ENCODE measurements at regions not wholly inside any gene's neighbourhood (a gene's known extent, or its start where the extent isn't known, plus 50 kb on each side); places are given as distances from the start of the nearest gene placed in this dataset.

DNA sequence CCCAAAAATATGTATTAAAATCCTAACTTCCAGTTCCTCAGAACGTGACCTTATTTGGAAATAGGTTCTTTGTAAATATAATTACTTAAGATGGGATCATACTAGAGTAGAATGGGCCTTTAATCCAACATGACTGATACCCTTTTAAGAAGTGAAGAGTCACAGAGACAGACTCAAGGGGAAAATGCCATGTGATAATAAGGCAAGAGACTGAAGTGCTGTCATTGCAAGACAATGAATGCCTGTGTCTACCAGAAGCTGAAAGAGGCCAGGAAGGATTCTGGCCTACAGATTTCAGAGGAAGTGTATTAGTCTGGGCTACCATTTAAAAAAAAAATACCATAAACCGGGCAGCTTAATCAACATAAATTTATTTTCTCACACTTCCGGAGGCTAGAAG is 85.9 kb upstream of the LRRC55 start:
- 82 to 91% methylated on average over 3 of the region's 3 CpGs for WGBS, 2 donors

DNA sequence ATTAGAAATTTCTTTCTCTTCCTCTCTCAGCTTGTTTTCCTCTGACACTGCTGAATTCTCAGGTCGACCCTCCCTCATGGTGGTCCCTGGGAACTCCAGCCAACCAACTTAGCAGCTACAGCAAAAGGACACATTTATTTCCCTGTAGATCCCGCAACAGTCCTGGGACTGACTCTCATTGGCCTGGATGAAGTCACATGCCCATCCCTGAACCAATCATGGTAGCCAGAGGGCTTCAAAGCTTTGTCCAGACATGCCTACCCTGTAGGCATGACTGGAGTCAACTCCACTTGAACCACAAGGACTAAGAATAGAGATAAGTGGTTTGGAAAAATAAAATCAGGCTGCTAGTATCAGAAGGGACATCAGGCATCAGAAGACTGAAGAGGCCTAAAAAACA is 84.6 kb upstream of the LRRC55 start:
- WGBS, 2 donors: 85 to 87% methylated on average over 2 of the region's 2 CpGs
- Histone ChIP-seq H3K27ac (no peak overlapping the region), H3K27me3 (no peaks in the 10 kb centered on the region), H3K4me1 (no peaks in the 10 kb centered on the region), H3K4me3 (no peak overlapping the region), H3K9me3 (no peaks in the 10 kb centered on the region), H3K36me3 (no peaks in the 10 kb centered on the region)
- intact Hi-C loops (cut with DNase I): no loop called here
- TF ChIP-seq POLR2AphosphoS5 (IDR thresholded peaks at IDR 0.05): no peak
- TF ChIP-seq, protein P1, sequence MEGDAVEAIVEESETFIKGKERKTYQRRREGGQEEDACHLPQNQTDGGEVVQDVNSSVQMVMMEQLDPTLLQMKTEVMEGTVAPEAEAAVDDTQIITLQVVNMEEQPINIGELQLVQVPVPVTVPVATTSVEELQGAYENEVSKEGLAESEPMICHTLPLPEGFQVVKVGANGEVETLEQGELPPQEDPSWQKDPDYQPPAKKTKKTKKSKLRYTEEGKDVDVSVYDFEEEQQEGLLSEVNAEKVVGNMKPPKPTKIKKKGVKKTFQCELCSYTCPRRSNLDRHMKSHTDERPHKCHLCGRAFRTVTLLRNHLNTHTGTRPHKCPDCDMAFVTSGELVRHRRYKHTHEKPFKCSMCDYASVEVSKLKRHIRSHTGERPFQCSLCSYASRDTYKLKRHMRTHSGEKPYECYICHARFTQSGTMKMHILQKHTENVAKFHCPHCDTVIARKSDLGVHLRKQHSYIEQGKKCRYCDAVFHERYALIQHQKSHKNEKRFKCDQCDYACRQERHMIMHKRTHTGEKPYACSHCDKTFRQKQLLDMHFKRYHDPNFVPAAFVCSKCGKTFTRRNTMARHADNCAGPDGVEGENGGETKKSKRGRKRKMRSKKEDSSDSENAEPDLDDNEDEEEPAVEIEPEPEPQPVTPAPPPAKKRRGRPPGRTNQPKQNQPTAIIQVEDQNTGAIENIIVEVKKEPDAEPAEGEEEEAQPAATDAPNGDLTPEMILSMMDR (IDR thresholded peaks at IDR 0.05): no peak
- no peak for TF ChIP-seq POLR2A (IDR thresholded peaks at IDR 0.05)
- TF ChIP-seq EP300 (IDR thresholded peaks at IDR 0.05): no peak
- no peak for DNase-seq

More for the DNA sequence above, 85.9 kb upstream of the LRRC55 start:
- no peaks in the 10 kb centered on the region for H3K27me3 ChIP-seq
- no peaks in the 10 kb centered on the region for H3K9me3 ChIP-seq
- H3K4me1 ChIP-seq: no peaks in the 10 kb centered on the region
- H3K36me3 ChIP-seq: no peaks in the 10 kb centered on the region
- no peak for DNase-seq
- TF ChIP-seq, protein P1 (IDR thresholded peaks at IDR 0.05): no peak
- TF ChIP-seq EP300 (IDR thresholded peaks at IDR 0.05): no peak
- TF ChIP-seq POLR2A (IDR thresholded peaks at IDR 0.05): no peak
- TF ChIP-seq POLR2AphosphoS5 (IDR thresholded peaks at IDR 0.05): no peak
- no peak overlapping the region for H3K4me3 ChIP-seq
- no peak overlapping the region for H3K27ac ChIP-seq
- intact Hi-C loops (cut with DNase I): no loop called here

DNA sequence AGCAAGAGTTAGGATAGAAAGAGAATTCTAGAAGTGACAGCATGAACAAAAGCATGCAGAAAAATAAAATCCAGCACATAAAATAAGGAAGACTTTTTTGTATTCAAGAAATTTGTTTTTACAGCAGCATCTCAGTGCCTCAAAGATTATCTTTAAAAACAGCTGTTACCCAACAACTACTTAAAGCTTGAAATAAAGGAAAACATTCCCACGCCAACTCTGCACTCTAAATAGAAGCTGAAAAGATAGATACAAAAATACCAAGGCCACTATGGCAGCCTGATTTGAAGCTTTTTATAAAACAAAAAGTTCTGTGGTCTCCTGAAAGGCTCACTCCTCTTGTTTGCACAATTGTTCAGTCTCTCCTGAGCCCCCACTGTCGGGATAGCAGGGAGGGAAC is 83.6 kb upstream of the LRRC55 start:
- DNase-seq: no peak
- Histone ChIP-seq H3K9me3 (no peaks in the 10 kb centered on the region), H3K4me3 (no peak overlapping the region), H3K36me3 (no peaks in the 10 kb centered on the region), H3K27ac (no peak overlapping the region), H3K4me1 (no peaks in the 10 kb centered on the region), H3K27me3 (no peaks in the 10 kb centered on the region)
- TF ChIP-seq POLR2A (IDR thresholded peaks at IDR 0.05) (no peak), POLR2AphosphoS5 (IDR thresholded peaks at IDR 0.05) (no peak), EP300 (IDR thresholded peaks at IDR 0.05) (no peak)
- TF ChIP-seq, protein P1 (IDR thresholded peaks at IDR 0.05): no peak
- intact Hi-C loops (cut with DNase I): no loop called here
- 77 to 91% methylated on average over 2 of the region's 2 CpGs for WGBS, 2 donors

DNA sequence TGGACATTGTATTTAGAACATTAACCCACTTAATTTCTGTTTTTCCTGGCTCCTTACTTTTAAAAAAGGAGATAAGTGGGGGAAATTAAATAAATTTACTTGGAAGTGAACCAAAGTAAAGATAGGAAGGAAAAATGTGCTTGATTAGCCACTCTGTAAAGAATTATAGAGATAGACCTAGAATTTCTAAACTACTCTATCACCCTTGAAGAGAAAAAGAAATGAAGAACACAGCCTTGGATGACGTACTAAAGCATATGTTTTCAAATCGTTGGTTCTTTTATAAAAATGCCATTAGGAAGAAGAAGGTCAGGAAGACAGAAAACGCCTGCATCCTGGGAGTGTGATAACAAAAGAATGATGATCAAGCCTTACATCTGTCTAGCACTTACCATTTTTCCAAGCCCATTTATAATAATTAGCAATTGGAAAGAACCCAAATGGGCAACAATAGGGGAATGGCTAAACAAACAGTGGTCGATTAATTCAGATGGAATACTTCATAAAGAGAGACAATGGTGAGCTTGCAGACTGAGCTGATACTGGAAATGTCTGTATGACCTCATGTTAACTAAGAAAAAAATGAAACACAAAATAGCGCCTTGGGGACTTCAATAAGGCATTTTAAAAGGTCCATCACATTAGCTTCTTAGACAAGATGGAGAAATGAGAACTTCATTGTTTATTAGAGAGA is 81.0 kb upstream of the LRRC55 start:
- intact Hi-C loops (cut with DNase I): no loop called here
- no peak overlapping the region for H3K27ac ChIP-seq
- TF ChIP-seq, protein P1 (IDR thresholded peaks at IDR 0.05): no peak
- TF ChIP-seq POLR2AphosphoS5 (IDR thresholded peaks at IDR 0.05) (no peak), EP300 (IDR thresholded peaks at IDR 0.05) (no peak), POLR2A (IDR thresholded peaks at IDR 0.05) (no peak)
- H3K4me1 ChIP-seq: no peaks in the 10 kb centered on the region
- no peaks in the 10 kb centered on the region for H3K27me3 ChIP-seq
- DNase-seq: no peak
- H3K4me3 ChIP-seq: no peak overlapping the region
- H3K36me3 ChIP-seq: no peaks in the 10 kb centered on the region
- H3K9me3 ChIP-seq: no peaks in the 10 kb centered on the region
- WGBS, 2 donors: 60 to 79% methylated on average over 5 of the region's 5 CpGs

Data from sigmoid colon (tissue), 6 donors.